GM12878 (cell line): ENCODE measurements at regions not wholly inside any gene's neighbourhood (a gene's known extent, or its start where the extent isn't known, plus 50 kb on each side); places are given as distances from the start of the nearest gene placed in this dataset.

Experiments
- BCL11A ChIP-seq: IDR thresholded peaks from 2 replicates; pipeline ENCODE4 v1.6.1; 2011; ENCODE audit warnings: low read depth, low read length
- DPF2 ChIP-seq: fragments of 450-650 bp; IDR thresholded peaks from 2 replicates; pipeline ENCODE4 v1.6.1; 2017; ENCODE audit warnings: mild to moderate bottlenecking
- IKZF2 ChIP-seq, 2 experiments: fragments of 450-650 bp; IDR thresholded peaks; 2 replicates each; pipeline ENCODE4 v1.6.1; 2017; ENCODE audit warnings: mild to moderate bottlenecking in 2 of 2, moderate library complexity in 2 of 2
- NR2C2 ChIP-seq: IDR thresholded peaks from 2 replicates; pipeline ENCODE4 v1.6.1; 2011; ENCODE audit warnings: borderline replicate concordance, low read depth; ENCODE audit not compliant: control insufficient read depth, insufficient read length
- NRF1 ChIP-seq: conservative IDR thresholded peaks from 2 replicates; pipeline ENCODE4 v1.6.1; 2011; ENCODE audit warnings: mild to moderate bottlenecking, low read depth, low read length, improper control_type of control experiment
- POLR2AphosphoS2 ChIP-seq: IDR thresholded peaks from 2 replicates; pipeline ENCODE4 v1.6.1; 2011; ENCODE audit warnings: low read depth, mild to moderate bottlenecking, low read length, improper control_type of control experiment, moderate library complexity
- RBBP5 ChIP-seq: fragments of 200-600 bp; sonication (generic); conservative IDR thresholded peaks from 2 replicates; pipeline ENCODE4 v1.6.1; 2016
- SMARCA5 ChIP-seq: fragments of 450-650 bp; IDR thresholded peaks from 2 replicates; pipeline ENCODE4 v1.6.1; 2017; ENCODE audit warnings: mild to moderate bottlenecking
- SMC3 ChIP-seq: IDR thresholded peaks from 2 replicates; pipeline ENCODE4 v1.6.1; 2011; ENCODE audit warnings: low read length, improper control_type of control experiment, borderline replicate concordance
- SPI1 ChIP-seq: IDR thresholded peaks from 2 replicates; pipeline ENCODE4 v1.6.1; 2011; ENCODE audit warnings: low read depth, mild to moderate bottlenecking, low read length, moderate library complexity, borderline replicate concordance; ENCODE audit not compliant: insufficient read depth
- YBX1 ChIP-seq: fragments of 450-650 bp; IDR thresholded peaks from 2 replicates; pipeline ENCODE4 v1.6.1; 2016; ENCODE audit warnings: antibody characterized with exemption
- ZNF217 ChIP-seq: fragments of 450-650 bp; IDR thresholded peaks from 2 replicates; pipeline ENCODE4 v1.6.1; 2017; ENCODE audit warnings: antibody characterized with exemption, mild to moderate bottlenecking
- TF ChIP-seq, protein P1 (sequence below): fragments of 450-650 bp; IDR thresholded peaks from 2 replicates; pipeline ENCODE4 v1.6.1; 2017; ENCODE audit warnings: mild to moderate bottlenecking, moderate library complexity
- TF ChIP-seq, protein P2 (sequence below), 3 experiments: IDR thresholded peaks in 2 of 3; conservative IDR thresholded peaks in 1 of 3; 2 replicates each; pipeline ENCODE4 v1.5.1; 2011; ENCODE audit warnings: low read depth in 3 of 3, low read length in 3 of 3, mild to moderate bottlenecking in 3 of 3, control low read depth in 2 of 3, moderate library complexity in 2 of 3, inconsistent platforms in 1 of 3, mixed read lengths in 1 of 3; ENCODE audit not compliant: control insufficient read depth in 2 of 3, insufficient read depth in 1 of 3; ENCODE audit errors: extremely low read depth in 1 of 3
- TF ChIP-seq, protein P3 (sequence below): fragments of 450-650 bp; formaldehyde crosslinking; IDR thresholded peaks from 2 replicates; pipeline ENCODE4 v1.5.0; 2022; ENCODE audit warnings: mild to moderate bottlenecking, missing genetic modification characterization
- TF ChIP-seq, protein P4 (sequence below): fragments of 450-650 bp; IDR thresholded peaks from 2 replicates; pipeline ENCODE4 v1.6.1; 2017; ENCODE audit warnings: antibody characterized with exemption, mild to moderate bottlenecking, moderate library complexity
- TF ChIP-seq, protein P5 (sequence below): fragments of 450-650 bp; IDR thresholded peaks from 2 replicates; pipeline ENCODE4 v1.6.1; 2017; ENCODE audit warnings: low read depth, mild to moderate bottlenecking, moderate library complexity

DNA sequence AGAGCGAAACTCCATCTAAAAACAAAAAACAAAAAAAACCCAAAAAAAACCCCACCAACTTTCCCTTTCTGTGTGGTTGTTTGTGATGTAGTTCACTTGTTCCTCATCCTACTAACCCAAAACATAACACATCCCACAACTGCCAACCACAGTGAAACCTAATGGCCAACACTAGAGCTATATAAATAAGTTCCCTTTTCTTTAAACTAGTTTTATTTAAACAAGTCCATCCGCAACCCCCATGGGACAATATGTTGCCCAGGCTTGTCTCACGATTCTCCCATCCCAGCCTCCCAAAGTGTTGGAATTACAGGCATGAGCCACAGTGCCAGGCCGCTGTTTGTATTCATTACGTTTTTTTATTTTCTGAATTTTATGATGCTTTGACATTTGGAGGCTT is 71.2 kb upstream of the ADGRE5 start (continued):
- TF ChIP-seq SMARCA5 (no peak), SMC3 (no peak), ZNF217 (no peak), POLR2AphosphoS2 (no peak), IKZF2 (IDR thresholded peaks at IDR 0.05) (peak; percentile 92 to 94), DPF2 (peak; percentile 74; the same call in 1 of the 2 replicates), SPI1 (no peak), NR2C2 (no peak), YBX1 (no peak), RBBP5 (no peak), NRF1 (no peak), BCL11A (0 out of 2 replicates have a peak, but pooled peaks have one; percentile 43)
- TF ChIP-seq, protein P1, sequence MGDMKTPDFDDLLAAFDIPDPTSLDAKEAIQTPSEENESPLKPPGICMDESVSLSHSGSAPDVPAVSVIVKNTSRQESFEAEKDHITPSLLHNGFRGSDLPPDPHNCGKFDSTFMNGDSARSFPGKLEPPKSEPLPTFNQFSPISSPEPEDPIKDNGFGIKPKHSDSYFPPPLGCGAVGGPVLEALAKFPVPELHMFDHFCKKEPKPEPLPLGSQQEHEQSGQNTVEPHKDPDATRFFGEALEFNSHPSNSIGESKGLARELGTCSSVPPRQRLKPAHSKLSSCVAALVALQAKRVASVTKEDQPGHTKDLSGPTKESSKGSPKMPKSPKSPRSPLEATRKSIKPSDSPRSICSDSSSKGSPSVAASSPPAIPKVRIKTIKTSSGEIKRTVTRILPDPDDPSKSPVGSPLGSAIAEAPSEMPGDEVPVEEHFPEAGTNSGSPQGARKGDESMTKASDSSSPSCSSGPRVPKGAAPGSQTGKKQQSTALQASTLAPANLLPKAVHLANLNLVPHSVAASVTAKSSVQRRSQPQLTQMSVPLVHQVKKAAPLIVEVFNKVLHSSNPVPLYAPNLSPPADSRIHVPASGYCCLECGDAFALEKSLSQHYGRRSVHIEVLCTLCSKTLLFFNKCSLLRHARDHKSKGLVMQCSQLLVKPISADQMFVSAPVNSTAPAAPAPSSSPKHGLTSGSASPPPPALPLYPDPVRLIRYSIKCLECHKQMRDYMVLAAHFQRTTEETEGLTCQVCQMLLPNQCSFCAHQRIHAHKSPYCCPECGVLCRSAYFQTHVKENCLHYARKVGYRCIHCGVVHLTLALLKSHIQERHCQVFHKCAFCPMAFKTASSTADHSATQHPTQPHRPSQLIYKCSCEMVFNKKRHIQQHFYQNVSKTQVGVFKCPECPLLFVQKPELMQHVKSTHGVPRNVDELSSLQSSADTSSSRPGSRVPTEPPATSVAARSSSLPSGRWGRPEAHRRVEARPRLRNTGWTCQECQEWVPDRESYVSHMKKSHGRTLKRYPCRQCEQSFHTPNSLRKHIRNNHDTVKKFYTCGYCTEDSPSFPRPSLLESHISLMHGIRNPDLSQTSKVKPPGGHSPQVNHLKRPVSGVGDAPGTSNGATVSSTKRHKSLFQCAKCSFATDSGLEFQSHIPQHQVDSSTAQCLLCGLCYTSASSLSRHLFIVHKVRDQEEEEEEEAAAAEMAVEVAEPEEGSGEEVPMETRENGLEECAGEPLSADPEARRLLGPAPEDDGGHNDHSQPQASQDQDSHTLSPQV = no peak
- TF ChIP-seq, protein P2, sequence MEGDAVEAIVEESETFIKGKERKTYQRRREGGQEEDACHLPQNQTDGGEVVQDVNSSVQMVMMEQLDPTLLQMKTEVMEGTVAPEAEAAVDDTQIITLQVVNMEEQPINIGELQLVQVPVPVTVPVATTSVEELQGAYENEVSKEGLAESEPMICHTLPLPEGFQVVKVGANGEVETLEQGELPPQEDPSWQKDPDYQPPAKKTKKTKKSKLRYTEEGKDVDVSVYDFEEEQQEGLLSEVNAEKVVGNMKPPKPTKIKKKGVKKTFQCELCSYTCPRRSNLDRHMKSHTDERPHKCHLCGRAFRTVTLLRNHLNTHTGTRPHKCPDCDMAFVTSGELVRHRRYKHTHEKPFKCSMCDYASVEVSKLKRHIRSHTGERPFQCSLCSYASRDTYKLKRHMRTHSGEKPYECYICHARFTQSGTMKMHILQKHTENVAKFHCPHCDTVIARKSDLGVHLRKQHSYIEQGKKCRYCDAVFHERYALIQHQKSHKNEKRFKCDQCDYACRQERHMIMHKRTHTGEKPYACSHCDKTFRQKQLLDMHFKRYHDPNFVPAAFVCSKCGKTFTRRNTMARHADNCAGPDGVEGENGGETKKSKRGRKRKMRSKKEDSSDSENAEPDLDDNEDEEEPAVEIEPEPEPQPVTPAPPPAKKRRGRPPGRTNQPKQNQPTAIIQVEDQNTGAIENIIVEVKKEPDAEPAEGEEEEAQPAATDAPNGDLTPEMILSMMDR (IDR thresholded peaks at IDR 0.05 in 2 of 3, conservative IDR thresholded peaks at IDR 0.05 in 1 of 3; ENCODE audit: control insufficient read depth in 2 of 3, extremely low read depth in 1 of 3, insufficient read depth in 1 of 3, low read depth in 3 of 3, low read length in 3 of 3) = no peak
- TF ChIP-seq, protein P3, sequence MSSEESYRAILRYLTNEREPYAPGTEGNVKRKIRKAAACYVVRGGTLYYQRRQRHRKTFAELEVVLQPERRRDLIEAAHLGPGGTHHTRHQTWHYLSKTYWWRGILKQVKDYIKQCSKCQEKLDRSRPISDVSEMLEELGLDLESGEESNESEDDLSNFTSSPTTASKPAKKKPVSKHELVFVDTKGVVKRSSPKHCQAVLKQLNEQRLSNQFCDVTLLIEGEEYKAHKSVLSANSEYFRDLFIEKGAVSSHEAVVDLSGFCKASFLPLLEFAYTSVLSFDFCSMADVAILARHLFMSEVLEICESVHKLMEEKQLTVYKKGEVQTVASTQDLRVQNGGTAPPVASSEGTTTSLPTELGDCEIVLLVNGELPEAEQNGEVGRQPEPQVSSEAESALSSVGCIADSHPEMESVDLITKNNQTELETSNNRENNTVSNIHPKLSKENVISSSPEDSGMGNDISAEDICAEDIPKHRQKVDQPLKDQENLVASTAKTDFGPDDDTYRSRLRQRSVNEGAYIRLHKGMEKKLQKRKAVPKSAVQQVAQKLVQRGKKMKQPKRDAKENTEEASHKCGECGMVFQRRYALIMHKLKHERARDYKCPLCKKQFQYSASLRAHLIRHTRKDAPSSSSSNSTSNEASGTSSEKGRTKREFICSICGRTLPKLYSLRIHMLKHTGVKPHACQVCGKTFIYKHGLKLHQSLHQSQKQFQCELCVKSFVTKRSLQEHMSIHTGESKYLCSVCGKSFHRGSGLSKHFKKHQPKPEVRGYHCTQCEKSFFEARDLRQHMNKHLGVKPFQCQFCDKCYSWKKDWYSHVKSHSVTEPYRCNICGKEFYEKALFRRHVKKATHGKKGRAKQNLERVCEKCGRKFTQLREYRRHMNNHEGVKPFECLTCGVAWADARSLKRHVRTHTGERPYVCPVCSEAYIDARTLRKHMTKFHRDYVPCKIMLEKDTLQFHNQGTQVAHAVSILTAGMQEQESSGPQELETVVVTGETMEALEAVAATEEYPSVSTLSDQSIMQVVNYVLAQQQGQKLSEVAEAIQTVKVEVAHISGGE (CRISPR knock-in tag) = no peak
- TF ChIP-seq, protein P4, sequence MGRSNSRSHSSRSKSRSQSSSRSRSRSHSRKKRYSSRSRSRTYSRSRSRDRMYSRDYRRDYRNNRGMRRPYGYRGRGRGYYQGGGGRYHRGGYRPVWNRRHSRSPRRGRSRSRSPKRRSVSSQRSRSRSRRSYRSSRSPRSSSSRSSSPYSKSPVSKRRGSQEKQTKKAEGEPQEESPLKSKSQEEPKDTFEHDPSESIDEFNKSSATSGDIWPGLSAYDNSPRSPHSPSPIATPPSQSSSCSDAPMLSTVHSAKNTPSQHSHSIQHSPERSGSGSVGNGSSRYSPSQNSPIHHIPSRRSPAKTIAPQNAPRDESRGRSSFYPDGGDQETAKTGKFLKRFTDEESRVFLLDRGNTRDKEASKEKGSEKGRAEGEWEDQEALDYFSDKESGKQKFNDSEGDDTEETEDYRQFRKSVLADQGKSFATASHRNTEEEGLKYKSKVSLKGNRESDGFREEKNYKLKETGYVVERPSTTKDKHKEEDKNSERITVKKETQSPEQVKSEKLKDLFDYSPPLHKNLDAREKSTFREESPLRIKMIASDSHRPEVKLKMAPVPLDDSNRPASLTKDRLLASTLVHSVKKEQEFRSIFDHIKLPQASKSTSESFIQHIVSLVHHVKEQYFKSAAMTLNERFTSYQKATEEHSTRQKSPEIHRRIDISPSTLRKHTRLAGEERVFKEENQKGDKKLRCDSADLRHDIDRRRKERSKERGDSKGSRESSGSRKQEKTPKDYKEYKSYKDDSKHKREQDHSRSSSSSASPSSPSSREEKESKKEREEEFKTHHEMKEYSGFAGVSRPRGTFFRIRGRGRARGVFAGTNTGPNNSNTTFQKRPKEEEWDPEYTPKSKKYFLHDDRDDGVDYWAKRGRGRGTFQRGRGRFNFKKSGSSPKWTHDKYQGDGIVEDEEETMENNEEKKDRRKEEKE = no peak
- TF ChIP-seq, protein P5, sequence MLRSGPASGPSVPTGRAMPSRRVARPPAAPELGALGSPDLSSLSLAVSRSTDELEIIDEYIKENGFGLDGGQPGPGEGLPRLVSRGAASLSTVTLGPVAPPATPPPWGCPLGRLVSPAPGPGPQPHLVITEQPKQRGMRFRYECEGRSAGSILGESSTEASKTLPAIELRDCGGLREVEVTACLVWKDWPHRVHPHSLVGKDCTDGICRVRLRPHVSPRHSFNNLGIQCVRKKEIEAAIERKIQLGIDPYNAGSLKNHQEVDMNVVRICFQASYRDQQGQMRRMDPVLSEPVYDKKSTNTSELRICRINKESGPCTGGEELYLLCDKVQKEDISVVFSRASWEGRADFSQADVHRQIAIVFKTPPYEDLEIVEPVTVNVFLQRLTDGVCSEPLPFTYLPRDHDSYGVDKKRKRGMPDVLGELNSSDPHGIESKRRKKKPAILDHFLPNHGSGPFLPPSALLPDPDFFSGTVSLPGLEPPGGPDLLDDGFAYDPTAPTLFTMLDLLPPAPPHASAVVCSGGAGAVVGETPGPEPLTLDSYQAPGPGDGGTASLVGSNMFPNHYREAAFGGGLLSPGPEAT = peak; percentile 90
